Neutrophil (primary cell): ENCODE measurements at regions not wholly inside any gene's neighbourhood (a gene's known extent, or its start where the extent isn't known, plus 50 kb on each side); places are given as distances from the start of the nearest gene placed in this dataset.

Experiments
- H3K27ac ChIP-seq: fragments of 200-600 bp; sonication (generic); 2 replicates; pipeline ENCODE4 v1.5.1; 2016; ENCODE audit warnings: mild to moderate bottlenecking, moderate library complexity
- H3K27me3 ChIP-seq: fragments of 200-600 bp; sonication (generic); 2 replicates; pipeline ENCODE4 v1.6.0; 2016; ENCODE audit warnings: mild to moderate bottlenecking
- H3K36me3 ChIP-seq: fragments of 200-600 bp; sonication (generic); 2 replicates; pipeline ENCODE4 v1.5.1; 2017
- H3K4me1 ChIP-seq, 2 experiments: fragments of 200-600 bp in 1 of 2; sonication (generic) in 1 of 2; 1 replicate in 1 of 2; 2 replicates in 1 of 2; pipeline versions ENCODE4 v1.5.1 to v1.6.1; 2013 to 2016; ENCODE audit warnings: low read depth in 1 of 2, low read length in 1 of 2, mild to moderate bottlenecking in 1 of 2, moderate library complexity in 1 of 2; ENCODE audit not compliant: control insufficient read depth in 1 of 2, insufficient read depth in 1 of 2
- H3K4me3 ChIP-seq, 2 experiments: fragments of 200-600 bp in 1 of 2; sonication (generic) in 1 of 2; 1 replicate in 1 of 2; 2 replicates in 1 of 2; pipeline ENCODE4 v1.5.1; 2013 to 2016; ENCODE audit warnings: low read depth in 1 of 2, low read length in 1 of 2, mild to moderate bottlenecking in 1 of 2, moderate library complexity in 1 of 2
- H3K9me3 ChIP-seq: fragments of 200-600 bp; sonication (generic); 2 replicates; pipeline ENCODE4 v1.5.1; 2016
- TF ChIP-seq, protein P1 (sequence below): fragments of 200-600 bp; sonication (generic); IDR thresholded peaks from 2 replicates; pipeline ENCODE4 v1.5.1; 2016; ENCODE audit warnings: antibody characterized with exemption

DNA sequence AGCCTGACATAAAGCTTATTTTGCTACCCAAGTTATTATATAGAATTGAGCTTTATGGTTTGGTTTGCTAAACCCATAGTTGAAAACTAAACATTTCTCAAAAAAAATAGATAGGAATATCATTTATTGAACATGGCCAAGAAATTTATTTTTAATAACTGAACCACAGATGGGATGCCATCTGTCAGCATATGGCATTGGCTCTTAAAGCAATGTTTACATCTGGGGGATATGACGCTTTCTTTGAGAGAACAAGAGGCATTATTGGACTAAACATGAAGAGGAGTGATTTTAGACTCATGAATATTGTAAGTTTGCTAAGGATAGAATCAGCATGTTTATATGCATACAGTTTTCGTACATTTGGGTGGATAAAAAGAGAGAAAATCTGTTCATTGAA lies 132.6 kb upstream of the SLIT2 start:
- no peaks in the 10 kb centered on the region for H3K4me1 ChIP-seq
- H3K27me3 ChIP-seq: no peaks in the 10 kb centered on the region
- H3K9me3 ChIP-seq: no peaks in the 10 kb centered on the region
- no peak overlapping the region for H3K4me3 ChIP-seq
- TF ChIP-seq, protein P1, sequence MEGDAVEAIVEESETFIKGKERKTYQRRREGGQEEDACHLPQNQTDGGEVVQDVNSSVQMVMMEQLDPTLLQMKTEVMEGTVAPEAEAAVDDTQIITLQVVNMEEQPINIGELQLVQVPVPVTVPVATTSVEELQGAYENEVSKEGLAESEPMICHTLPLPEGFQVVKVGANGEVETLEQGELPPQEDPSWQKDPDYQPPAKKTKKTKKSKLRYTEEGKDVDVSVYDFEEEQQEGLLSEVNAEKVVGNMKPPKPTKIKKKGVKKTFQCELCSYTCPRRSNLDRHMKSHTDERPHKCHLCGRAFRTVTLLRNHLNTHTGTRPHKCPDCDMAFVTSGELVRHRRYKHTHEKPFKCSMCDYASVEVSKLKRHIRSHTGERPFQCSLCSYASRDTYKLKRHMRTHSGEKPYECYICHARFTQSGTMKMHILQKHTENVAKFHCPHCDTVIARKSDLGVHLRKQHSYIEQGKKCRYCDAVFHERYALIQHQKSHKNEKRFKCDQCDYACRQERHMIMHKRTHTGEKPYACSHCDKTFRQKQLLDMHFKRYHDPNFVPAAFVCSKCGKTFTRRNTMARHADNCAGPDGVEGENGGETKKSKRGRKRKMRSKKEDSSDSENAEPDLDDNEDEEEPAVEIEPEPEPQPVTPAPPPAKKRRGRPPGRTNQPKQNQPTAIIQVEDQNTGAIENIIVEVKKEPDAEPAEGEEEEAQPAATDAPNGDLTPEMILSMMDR: no peak
- no peak overlapping the region for H3K27ac ChIP-seq
- no peaks in the 10 kb centered on the region for H3K36me3 ChIP-seq

DNA sequence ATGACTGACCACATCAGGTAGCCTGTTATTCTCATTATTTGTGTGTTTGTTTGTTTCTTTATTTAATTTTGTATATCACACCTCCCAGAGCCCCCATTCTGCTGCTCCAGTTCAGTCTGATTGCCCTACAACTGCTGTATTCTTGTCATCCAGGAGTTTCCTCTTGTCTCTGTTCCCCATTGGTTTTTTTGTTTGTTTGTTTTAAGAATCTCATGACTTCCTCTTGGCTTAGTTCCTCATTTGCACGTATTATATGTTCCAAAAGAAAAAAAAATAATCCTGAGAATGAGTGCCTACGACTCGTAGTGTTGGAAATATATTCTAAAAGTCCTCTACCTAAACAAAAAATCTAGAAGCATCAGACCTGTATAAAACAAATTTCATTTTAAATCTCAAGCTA lies 142.3 kb upstream of the SLIT2 start:
- TF ChIP-seq, protein P1: no peak
- Histone ChIP-seq H3K36me3 (no peaks in the 10 kb centered on the region), H3K27ac (no peak overlapping the region)

DNA sequence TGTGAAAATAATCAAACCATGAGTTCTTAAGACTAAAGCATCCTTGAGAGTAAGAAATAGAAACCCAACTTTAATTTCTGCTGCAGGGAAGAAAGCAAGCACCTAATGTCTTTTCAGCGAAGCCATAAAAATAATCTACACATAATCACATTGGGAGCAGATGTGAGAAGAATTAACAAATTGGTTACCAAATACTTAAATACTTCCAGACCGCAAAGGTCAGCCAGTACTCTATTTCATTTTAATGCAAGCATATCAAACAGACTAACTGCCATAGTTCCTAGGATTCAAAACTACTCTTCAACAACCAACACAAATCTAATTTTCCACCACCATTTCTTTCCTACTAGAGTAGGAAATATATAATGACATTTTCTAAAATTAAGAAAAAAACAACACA lies 144.8 kb upstream of the SLIT2 start:
- Histone ChIP-seq H3K9me3 (no peaks in the 10 kb centered on the region), H3K27me3 (no peaks in the 10 kb centered on the region), H3K4me3 (no peak overlapping the region), H3K36me3 (no peaks in the 10 kb centered on the region), H3K27ac (no peak overlapping the region), H3K4me1 (no peaks in the 10 kb centered on the region)
- TF ChIP-seq, protein P1: no peak

More for the DNA sequence above, 142.3 kb upstream of the SLIT2 start:
- no peaks in the 10 kb centered on the region for H3K9me3 ChIP-seq
- no peaks in the 10 kb centered on the region for H3K4me1 ChIP-seq
- H3K4me3 ChIP-seq: no peak overlapping the region
- no peaks in the 10 kb centered on the region for H3K27me3 ChIP-seq

DNA sequence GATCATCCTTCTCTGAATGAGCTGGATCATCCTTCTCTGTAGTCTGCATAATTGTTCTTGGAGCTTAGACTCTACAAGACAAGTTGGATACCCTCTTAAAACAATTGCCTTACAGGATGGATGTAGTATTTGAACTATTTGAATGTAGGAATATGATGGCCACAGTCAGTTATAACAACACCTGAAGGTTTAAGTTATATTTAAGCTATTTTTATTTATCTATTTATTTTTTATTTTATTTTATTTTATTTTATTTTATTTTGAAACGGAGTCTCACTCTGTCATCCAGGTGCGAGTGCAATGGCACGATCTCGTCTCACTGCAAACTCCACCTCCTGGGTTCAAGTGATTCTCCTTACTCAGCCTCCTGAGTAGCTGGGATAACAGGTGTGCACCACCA lies 149.9 kb upstream of the SLIT2 start:
- Histone ChIP-seq H3K36me3 (no peaks in the 10 kb centered on the region), H3K27ac (no peak overlapping the region), H3K27me3 (no peaks in the 10 kb centered on the region), H3K4me1 (no peaks in the 10 kb centered on the region), H3K4me3 (no peak overlapping the region), H3K9me3 (no peaks in the 10 kb centered on the region)
- TF ChIP-seq, protein P1: no peak

DNA sequence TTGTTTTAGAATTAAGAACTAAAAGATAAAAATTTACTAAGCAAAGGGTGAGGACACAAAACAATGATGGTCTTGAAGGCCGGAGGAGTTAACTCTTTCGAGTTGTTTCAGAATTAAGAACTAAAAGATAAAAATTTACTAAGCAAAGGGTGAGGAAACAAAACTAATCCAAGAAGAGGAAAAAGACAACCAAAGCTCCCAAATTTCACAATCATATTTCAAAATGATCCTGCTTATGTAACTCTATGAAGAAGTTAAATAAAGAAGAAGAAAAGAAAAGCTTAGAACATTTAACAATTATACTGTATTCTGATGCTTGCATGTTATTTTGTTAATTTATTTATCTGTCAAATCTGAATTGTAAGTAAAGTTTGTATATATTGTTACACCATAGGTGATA lies 154.8 kb upstream of the SLIT2 start:
- no peak overlapping the region for H3K4me3 ChIP-seq
- no peaks in the 10 kb centered on the region for H3K36me3 ChIP-seq
- no peaks in the 10 kb centered on the region for H3K27me3 ChIP-seq
- TF ChIP-seq, protein P1: no peak
- H3K4me1 ChIP-seq: no peaks in the 10 kb centered on the region
- H3K9me3 ChIP-seq: no peaks in the 10 kb centered on the region
- no peak overlapping the region for H3K27ac ChIP-seq
